Activated T-helper 17 cell treated with anti-CD3 and anti-CD28 coated beads, Interleukin-2, amount 50 U/mL, for 72 hours (primary cell): ENCODE measurements at regions not wholly inside any gene's neighbourhood (a gene's known extent, or its start where the extent isn't known, plus 50 kb on each side); places are given as distances from the start of the nearest gene placed in this dataset.

Source experiments
- ATAC-seq: fragments of 150-1000 bp; cut with Tn5 transposase; replicated peaks from 2 replicates; pipeline ENCODE4 v1.10.0; 2021; ENCODE audit warnings: mild to moderate bottlenecking, moderate library complexity
- H3K27ac Mint-ChIP-seq: one replicate; pipeline ENCODE4 v1.8.0; 2022; ENCODE audit warnings: mixed read lengths
- H3K27me3 Mint-ChIP-seq: one replicate; pipeline ENCODE4 v1.8.0; 2022; ENCODE audit warnings: mixed read lengths
- H3K36me3 Mint-ChIP-seq: one replicate; pipeline ENCODE4 v1.8.0; 2022; ENCODE audit warnings: low read depth, mild to moderate bottlenecking, mixed read lengths
- H3K4me1 Mint-ChIP-seq: one replicate; pipeline ENCODE4 v1.8.0; 2022; ENCODE audit warnings: mixed read lengths
- H3K4me3 Mint-ChIP-seq: one replicate; pipeline ENCODE4 v1.8.0; 2022; ENCODE audit warnings: mild to moderate bottlenecking, mixed read lengths
- H3K9me3 Mint-ChIP-seq: one replicate; pipeline ENCODE4 v1.8.0; 2022; ENCODE audit warnings: mixed read lengths

GRCh38 chr1:217153361-217153760 lies 430.1 kb upstream of the ESRRG start:
- Mint-ChIP-seq H3K27ac (no peak overlapping the region), H3K27me3 (no peaks in the 10 kb centered on the region), H3K9me3 (peaks cover 11% of the 10 kb centered on the region), H3K36me3 (no peaks in the 10 kb centered on the region), H3K4me1 (no peaks in the 10 kb centered on the region), H3K4me3 (no peak overlapping the region)
- no peak for ATAC-seq

- H3K4me3 Mint-ChIP-seq, result no peak overlapping the region
- H3K4me1 Mint-ChIP-seq, result no peaks in the 10 kb centered on the region
- no peak overlapping the region for H3K27ac Mint-ChIP-seq
- ATAC-seq, result no peak
- no peaks in the 10 kb centered on the region for H3K27me3 Mint-ChIP-seq
- H3K9me3 Mint-ChIP-seq, result peaks cover 13% of the 10 kb centered on the region
- no peaks in the 10 kb centered on the region for H3K36me3 Mint-ChIP-seq
Observed at GRCh38 chr1:217150366-217150765, 427.1 kb upstream of the ESRRG start.

GRCh38 chr1:217149791-217150190 lies 426.6 kb upstream of the ESRRG start:
- ATAC-seq, result no peak
- Mint-ChIP-seq H3K4me3 (no peak overlapping the region), H3K9me3 (peaks cover 17% of the 10 kb centered on the region), H3K36me3 (no peaks in the 10 kb centered on the region), H3K27me3 (no peaks in the 10 kb centered on the region), H3K27ac (no peak overlapping the region), H3K4me1 (no peaks in the 10 kb centered on the region)

GRCh38 chr1:217141711-217142110 lies 418.5 kb upstream of the ESRRG start:
- no peaks in the 10 kb centered on the region for H3K4me1 Mint-ChIP-seq
- H3K36me3 Mint-ChIP-seq, result peaks cover 9% of the 10 kb centered on the region
- H3K4me3 Mint-ChIP-seq, result no peak overlapping the region
- peaks cover 13% of the 10 kb centered on the region for H3K9me3 Mint-ChIP-seq
- H3K27me3 Mint-ChIP-seq, result peaks cover 33% of the 10 kb centered on the region
- no peak for ATAC-seq
- no peak overlapping the region for H3K27ac Mint-ChIP-seq

- peaks cover 9% of the 10 kb centered on the region for H3K36me3 Mint-ChIP-seq
- peaks cover 45% of the 10 kb centered on the region for H3K27me3 Mint-ChIP-seq
- H3K4me1 Mint-ChIP-seq, result no peaks in the 10 kb centered on the region
- no peak overlapping the region for H3K4me3 Mint-ChIP-seq
- ATAC-seq, result no peak
- H3K9me3 Mint-ChIP-seq, result peaks cover 10% of the 10 kb centered on the region
- H3K27ac Mint-ChIP-seq, result no peak overlapping the region
Observed at GRCh38 chr1:217140041-217140901, 417.0 kb upstream of the ESRRG start.

- H3K4me3 Mint-ChIP-seq, result no peak overlapping the region
- ATAC-seq, result no peak
- H3K36me3 Mint-ChIP-seq, result peaks cover 9% of the 10 kb centered on the region
- peaks cover 6% of the 10 kb centered on the region for H3K9me3 Mint-ChIP-seq
- H3K27ac Mint-ChIP-seq, result no peak overlapping the region
- H3K27me3 Mint-ChIP-seq, result peaks cover 49% of the 10 kb centered on the region
- no peaks in the 10 kb centered on the region for H3K4me1 Mint-ChIP-seq
Observed at GRCh38 chr1:217139513-217139912, 416.3 kb upstream of the ESRRG start.

GRCh38 chr1:217138799-217139466 lies 415.7 kb upstream of the ESRRG start:
- no peaks in the 10 kb centered on the region for H3K4me1 Mint-ChIP-seq
- peaks cover 9% of the 10 kb centered on the region for H3K36me3 Mint-ChIP-seq
- H3K9me3 Mint-ChIP-seq, result peaks cover 6% of the 10 kb centered on the region
- H3K4me3 Mint-ChIP-seq, result no peak overlapping the region
- H3K27ac Mint-ChIP-seq, result no peak overlapping the region
- peaks cover 49% of the 10 kb centered on the region for H3K27me3 Mint-ChIP-seq
- no peak for ATAC-seq

GRCh38 chr1:217138173-217138765 lies 415.0 kb upstream of the ESRRG start:
- H3K4me1 Mint-ChIP-seq, result no peaks in the 10 kb centered on the region
- ATAC-seq, result no peak
- peaks cover 6% of the 10 kb centered on the region for H3K9me3 Mint-ChIP-seq
- no peak overlapping the region for H3K27ac Mint-ChIP-seq
- H3K27me3 Mint-ChIP-seq, result peaks cover 54% of the 10 kb centered on the region
- H3K36me3 Mint-ChIP-seq, result peaks cover 9% of the 10 kb centered on the region
- H3K4me3 Mint-ChIP-seq, result no peak overlapping the region

GRCh38 chr1:217137210-217137881 lies 414.1 kb upstream of the ESRRG start:
- no peak overlapping the region for H3K27ac Mint-ChIP-seq
- no peak overlapping the region for H3K4me3 Mint-ChIP-seq
- peaks cover 54% of the 10 kb centered on the region for H3K27me3 Mint-ChIP-seq
- H3K36me3 Mint-ChIP-seq, result peaks cover 9% of the 10 kb centered on the region
- no peak for ATAC-seq
- peaks cover 6% of the 10 kb centered on the region for H3K9me3 Mint-ChIP-seq
- H3K4me1 Mint-ChIP-seq, result no peaks in the 10 kb centered on the region

- H3K36me3 Mint-ChIP-seq, result peaks cover 9% of the 10 kb centered on the region
- no peak overlapping the region for H3K27ac Mint-ChIP-seq
- H3K4me3 Mint-ChIP-seq, result no peak overlapping the region
- ATAC-seq, result no peak
- peaks cover 54% of the 10 kb centered on the region for H3K27me3 Mint-ChIP-seq
- peaks cover 6% of the 10 kb centered on the region for H3K9me3 Mint-ChIP-seq
- no peaks in the 10 kb centered on the region for H3K4me1 Mint-ChIP-seq
Observed at GRCh38 chr1:217136895-217137205, 413.6 kb upstream of the ESRRG start.

GRCh38 chr1:217135987-217136894 lies 413.0 kb upstream of the ESRRG start:
- no peak overlapping the region for H3K4me3 Mint-ChIP-seq
- peaks cover 6% of the 10 kb centered on the region for H3K9me3 Mint-ChIP-seq
- no peak for ATAC-seq
- H3K4me1 Mint-ChIP-seq, result no peaks in the 10 kb centered on the region
- H3K36me3 Mint-ChIP-seq, result peaks cover 9% of the 10 kb centered on the region
- H3K27ac Mint-ChIP-seq, result no peak overlapping the region
- peaks cover 49% of the 10 kb centered on the region for H3K27me3 Mint-ChIP-seq

- peaks cover 9% of the 10 kb centered on the region for H3K36me3 Mint-ChIP-seq
Observed at GRCh38 chr1:217135569-217135915, 412.3 kb upstream of the ESRRG start.

GRCh38 chr1:217134857-217135568 lies 411.8 kb upstream of the ESRRG start:
- Mint-ChIP-seq H3K9me3 (peaks cover 3% of the 10 kb centered on the region), H3K27ac (no peak overlapping the region), H3K4me3 (no peak overlapping the region), H3K27me3 (peaks cover 41% of the 10 kb centered on the region), H3K36me3 (peaks cover 9% of the 10 kb centered on the region), H3K4me1 (no peaks in the 10 kb centered on the region)
- ATAC-seq, result no peak

More at GRCh38 chr1:217135569-217135915, 412.3 kb upstream of the ESRRG start:
- Mint-ChIP-seq H3K9me3 (peaks cover 3% of the 10 kb centered on the region), H3K27ac (no peak overlapping the region), H3K4me1 (no peaks in the 10 kb centered on the region), H3K4me3 (no peak overlapping the region), H3K27me3 (peaks cover 44% of the 10 kb centered on the region)
- ATAC-seq, result no peak
